HCT116 (cell line): ENCODE measurements at regions not wholly inside any gene's neighbourhood (a gene's known extent, or its start where the extent isn't known, plus 50 kb on each side); places are given as distances from the start of the nearest gene placed in this dataset.

Experiments used
- ATAC-seq: fragments of 200-7000 bp; cut with Tn5 transposase; 2 replicates; pipeline ENCODE4 v1.9.1; 2020; ENCODE audit warnings: mild to moderate bottlenecking, moderate library complexity
- BruUV-seq: library from RNA; stranded (reverse); fragments of 400-500 nt; replicated peaks from 2 replicates; lab custom pipeline; 2021; lab: Mats Ljungman, UMichigan
- CTCF ChIA-PET: fragments of 300-600 bp; sonication (Branson Sonifier 250); formaldehyde crosslinking; loops from one replicate; lab custom pipeline; 2021; ENCODE audit warnings: antibody characterized with exemption; lab: Charles Lee
- POLR2A ChIA-PET: fragments of 300-600, 350-600 bp; sonication (Branson Sonifier 250); formaldehyde crosslinking; loops from one replicate; lab custom pipeline; 2021; ENCODE audit warnings: antibody characterized with exemption; lab: Charles Lee
- RAD21 ChIA-PET, 2 experiments: fragments of 300-600 bp; sonication (Branson Sonifier 250); formaldehyde crosslinking; loops; one replicate each; lab custom pipeline; 2023; ENCODE audit warnings: low total read pairs in 2 of 2; ENCODE audit not compliant: uncharacterized antibody in 2 of 2, unreplicated experiment in 2 of 2, low non-redundant PET in 1 of 2; lab: Charles Lee
- DNase-seq: peaks from one replicate; pipeline ENCODE4 v3.0.0-alpha.2; 2010; ENCODE audit warnings: low read depth, low spot score
- H2AFZ ChIP-seq: fragments of 200-600 bp; shearing (Covaris generic), sonication (generic); 2 replicates; pipeline ENCODE4 v1.6.1; 2017; ENCODE audit warnings: low read depth, mixed run types, mixed read lengths, antibody characterized with exemption, low read length; ENCODE audit not compliant: poor library complexity, severe bottlenecking
- H3K27ac ChIP-seq: 2 replicates; pipeline ENCODE4 v1.5.1; 2012; ENCODE audit warnings: low read depth, low read length
- H3K27me3 ChIP-seq: fragments of 200-600 bp; sonication (generic); 2 replicates; pipeline ENCODE4 v1.6.1; 2016; ENCODE audit warnings: mixed run types, low read length, mixed read lengths; ENCODE audit not compliant: insufficient read depth
- H3K36me3 ChIP-seq, 2 experiments: fragments of 200-500 bp in 1 of 2; fragments of 200-600 bp in 1 of 2; sonication (Bioruptor generic) in 1 of 2; sonication (generic) in 1 of 2; 2 replicates each; pipeline versions ENCODE4 v1.5.1 to v1.6.1; 2014 to 2016; ENCODE audit warnings: low read length in 2 of 2, inconsistent platforms in 1 of 2, mixed read lengths in 1 of 2, mixed run types in 1 of 2; ENCODE audit not compliant: insufficient read depth in 2 of 2, control insufficient read depth in 1 of 2
- H3K4me1 ChIP-seq, 2 experiments: fragments of 200-600 bp in 1 of 2; sonication (generic) in 1 of 2; 2 replicates each; pipeline versions ENCODE4 v1.5.1 to v1.6.1; 2012 to 2017; ENCODE audit warnings: low read length in 2 of 2, inconsistent platforms in 1 of 2, mild to moderate bottlenecking in 1 of 2, mixed read lengths in 1 of 2, mixed run types in 1 of 2, moderate library complexity in 1 of 2; ENCODE audit not compliant: insufficient read depth in 2 of 2, control insufficient read depth in 1 of 2
- H3K4me2 ChIP-seq: fragments of 200-600 bp; sonication (generic); 2 replicates; pipeline ENCODE4 v1.6.1; 2017; ENCODE audit warnings: mixed run types, low read length, mixed read lengths
- H3K4me3 ChIP-seq, 2 experiments: fragments of 200-600 bp in 1 of 2; sonication (generic) in 1 of 2; replicated peaks in 1 of 2; 2 replicates each; pipeline ENCODE4 v1.5.1; 2011 to 2016; ENCODE audit warnings: low read length in 2 of 2, control low read depth in 1 of 2, low read depth in 1 of 2, mild to moderate bottlenecking in 1 of 2, mixed read lengths in 1 of 2, mixed run types in 1 of 2
- H3K79me2 ChIP-seq: fragments of 200-600 bp; sonication (generic); 2 replicates; pipeline ENCODE4 v1.6.1; 2017; ENCODE audit warnings: mild to moderate bottlenecking, mixed run types, low read length, moderate library complexity, mixed read lengths; ENCODE audit not compliant: insufficient read depth
- H3K9ac ChIP-seq: fragments of 200-600 bp; sonication (generic); 2 replicates; pipeline ENCODE4 v1.6.1; 2016; ENCODE audit warnings: low read length, mixed read lengths
- H3K9me2 ChIP-seq: fragments of 200-600 bp; sonication (generic), shearing (Covaris generic); 2 replicates; pipeline ENCODE4 v1.6.1; 2017; ENCODE audit warnings: mixed run types, mild to moderate bottlenecking, moderate library complexity; ENCODE audit not compliant: insufficient read depth
- H3K9me3 ChIP-seq, 2 experiments: fragments of 200-500 bp in 1 of 2; fragments of 200-600 bp in 1 of 2; sonication (Bioruptor generic) in 1 of 2; sonication (generic) in 1 of 2; 2 replicates each; pipeline ENCODE4 v1.6.1; 2014 to 2017; ENCODE audit warnings: low read length in 2 of 2, mixed read lengths in 2 of 2, inconsistent platforms in 1 of 2, low read depth in 1 of 2, mild to moderate bottlenecking in 1 of 2, mixed run types in 1 of 2, moderate library complexity in 1 of 2; ENCODE audit not compliant: control insufficient read depth in 1 of 2, insufficient read depth in 1 of 2
- H4K20me1 ChIP-seq: fragments of 200-600 bp; sonication (generic), shearing (Covaris generic); 2 replicates; pipeline ENCODE4 v1.6.1; 2017; ENCODE audit warnings: mixed run types, mild to moderate bottlenecking, moderate library complexity; ENCODE audit not compliant: insufficient read depth
- ELF1 ChIP-seq: IDR thresholded peaks from 2 replicates; pipeline ENCODE4 v1.6.1; 2012; ENCODE audit warnings: low read depth, borderline replicate concordance
- EZH2phosphoT487 ChIP-seq: fragments of 200-600 bp; IDR thresholded peaks from 2 replicates; pipeline ENCODE4 v1.6.1; 2018; ENCODE audit warnings: antibody characterized with exemption, borderline replicate concordance
- RAD21 ChIP-seq: IDR thresholded peaks from 2 replicates; pipeline ENCODE4 v1.6.1; 2012; ENCODE audit warnings: low read depth, mild to moderate bottlenecking
- REST ChIP-seq: IDR thresholded peaks from 2 replicates; pipeline ENCODE4 v1.6.1; 2012; ENCODE audit warnings: low read depth
- TCF7L2 ChIP-seq: IDR thresholded peaks from 2 replicates; pipeline ENCODE4 v1.7.0; 2011; ENCODE audit warnings: borderline replicate concordance, inconsistent platforms; ENCODE audit not compliant: insufficient read depth, insufficient read length; ENCODE audit errors: extremely low read depth
- YY1 ChIP-seq: IDR thresholded peaks from 2 replicates; pipeline ENCODE4 v1.6.1; 2011; ENCODE audit warnings: low read length, low read depth, moderate library complexity, mild to moderate bottlenecking; ENCODE audit not compliant: insufficient replicate concordance; ENCODE audit errors: extremely low read depth
- ZNF274 ChIP-seq: fragments of 200-500 bp; sonication (Bioruptor generic); IDR thresholded peaks from 2 replicates; pipeline ENCODE4 v1.6.1; 2014; ENCODE audit warnings: mild to moderate bottlenecking, low read depth, low read length, inconsistent platforms
- intact Hi-C: fragments of 100-400 bp; cut with micrococcal nuclease; formaldehyde crosslinking; loops from 2 replicates; pipeline ENCODE4 v1.10.0; 2022
- TF ChIP-seq, protein P1 (sequence below): IDR thresholded peaks from 2 replicates; pipeline ENCODE4 v1.6.1; 2012

DNA sequence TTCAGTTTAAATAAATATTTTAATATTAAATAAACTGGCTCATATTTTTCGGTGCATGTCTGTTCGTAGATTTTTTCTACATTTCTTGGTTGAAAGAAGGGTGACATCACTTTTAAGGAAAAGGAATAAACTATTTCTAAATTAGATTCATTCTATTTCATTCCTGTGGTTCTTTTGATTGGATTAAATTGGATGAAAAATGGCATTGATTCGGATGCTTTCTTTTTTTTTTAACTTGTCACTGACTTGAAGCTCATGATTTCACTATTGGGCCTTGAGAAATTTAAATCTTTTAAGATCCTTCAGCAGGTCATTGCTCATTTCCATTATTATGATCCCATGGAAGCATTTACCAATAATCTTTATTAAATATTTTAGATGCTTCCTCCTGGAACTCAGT is 113.1 kb upstream of the RASSF8 start:
- intact Hi-C loops: no loop called here
- Histone ChIP-seq H3K27me3 (no peaks in the 10 kb centered on the region), H3K36me3 (no peaks in the 10 kb centered on the region), H3K9ac (no peak overlapping the region), H3K4me1 (no peaks in the 10 kb centered on the region), H4K20me1 (no peaks in the 10 kb centered on the region), H3K27ac (no peak overlapping the region), H3K9me3 (no peaks in the 10 kb centered on the region), H3K79me2 (no peaks in the 10 kb centered on the region), H3K9me2 (no peaks in the 10 kb centered on the region), H2AFZ (no peak overlapping the region), H3K4me3 (no peak overlapping the region), H3K4me2 (no peak overlapping the region)
- POLR2A ChIA-PET: no interaction called here
- no peak for TF ChIP-seq YY1
- TF ChIP-seq EZH2phosphoT487: no peak
- TF ChIP-seq ELF1: no peak
- no peak for TF ChIP-seq REST
- TF ChIP-seq RAD21: no peak
- TF ChIP-seq, protein P1, sequence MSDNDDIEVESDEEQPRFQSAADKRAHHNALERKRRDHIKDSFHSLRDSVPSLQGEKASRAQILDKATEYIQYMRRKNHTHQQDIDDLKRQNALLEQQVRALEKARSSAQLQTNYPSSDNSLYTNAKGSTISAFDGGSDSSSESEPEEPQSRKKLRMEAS: no peak
- TF ChIP-seq TCF7L2: no peak
- no peak for TF ChIP-seq ZNF274
- ATAC-seq (no peak), DNase-seq (no peak)
- CTCF ChIA-PET: no interaction called here
- RAD21 ChIA-PET: no interaction called here
- BruUV-seq: no TSS peak
